Amniotic stem cell (primary cell): ENCODE measurements at regions not wholly inside any gene's neighbourhood (a gene's known extent, or its start where the extent isn't known, plus 50 kb on each side); places are given as distances from the start of the nearest gene placed in this dataset.
A peak's percentile ranks its signal among the peaks of the same experiment; 100 is the strongest.
"Not testable (repeated sequence)": the region's sequence is repeated elsewhere in the genome, so short reads cannot be mapped to it uniquely, and the experiment has no call there.

Experiments
- DNase-seq: peaks from one replicate; lab custom pipeline; 2025; lab: John Stamatoyannopoulos, UW

GRCh38 chrX:37904833-37905232 is 57.5 kb upstream of the DYNLT3 start:
- DNase-seq, result no peak

- DNase-seq, result no peak
Measured at GRCh38 chrX:37905436-37906147, 58.2 kb upstream of the DYNLT3 start.

GRCh38 chrX:37906357-37906756 is 59.0 kb upstream of the DYNLT3 start:
- DNase-seq, result no peak

- no peak for DNase-seq
Measured at GRCh38 chrX:37910186-37910585, 62.8 kb upstream of the DYNLT3 start.

- DNase-seq, result no peak
Measured at GRCh38 chrX:37912304-37912703, 64.9 kb upstream of the DYNLT3 start.

GRCh38 chrX:37912777-37913176 is 65.4 kb upstream of the DYNLT3 start:
- no peak for DNase-seq

GRCh38 chrX:37918168-37918567 is 70.8 kb upstream of the DYNLT3 start:
- no peak for DNase-seq

GRCh38 chrX:37918703-37919102 is 71.3 kb upstream of the DYNLT3 start:
- DNase-seq, result no peak

GRCh38 chrX:37921758-37922157 is 74.4 kb upstream of the DYNLT3 start:
- DNase-seq, result peak; percentile 25

- no peak for DNase-seq
Measured at GRCh38 chrX:37922928-37923327, 75.6 kb upstream of the DYNLT3 start.

- DNase-seq, result not testable (repeated sequence)
Measured at GRCh38 chrX:37925761-37926160, 78.4 kb upstream of the DYNLT3 start.

- peak; percentile 8 for DNase-seq
Measured at GRCh38 chrX:37926700-37927099, 79.3 kb upstream of the DYNLT3 start.

GRCh38 chrX:37942170-37942569 is 64.2 kb upstream of the SYTL5 start:
- no peak for DNase-seq

- no peak for DNase-seq
Measured at GRCh38 chrX:37943554-37944344, 62.6 kb upstream of the SYTL5 start.

- no peak for DNase-seq
Measured at GRCh38 chrX:37946197-37946596, 60.2 kb upstream of the SYTL5 start.

- no peak for DNase-seq
Measured at GRCh38 chrX:37955273-37955672, 51.1 kb upstream of the SYTL5 start.

GRCh38 chrX:37956223-37956622 is 50.1 kb upstream of the SYTL5 start:
- no peak for DNase-seq
